ENCODE measurements at regions not wholly inside any gene's neighbourhood (a gene's known extent, or its start where the extent isn't known, plus 50 kb on each side); places are given as distances from the start of the nearest gene placed in this dataset.

- no peak overlapping the region for H3K27ac ChIP-seq
- no peaks in the 10 kb centered on the region for H3K36me3 ChIP-seq
- DNase-seq = no peak
- H3K9me3 ChIP-seq = no peaks in the 10 kb centered on the region
- WGBS, 2 donors = 89 to 97% methylated on average over 10 of the region's 10 CpGs
- H3K27me3 ChIP-seq = no peaks in the 10 kb centered on the region
- intact Hi-C loops (cut with DNase I) = no loop called here
- H3K4me3 ChIP-seq (replicated peaks in 1 of 3) = no peak overlapping the region
- H3K4me1 ChIP-seq = no peaks in the 10 kb centered on the region
- no peak for TF ChIP-seq POLR2A (IDR thresholded peaks at IDR 0.05)
- no peak for TF ChIP-seq CTCF (IDR thresholded peaks at IDR 0.05)
Observed at GRCh38 chr2:12105180-12105579, 358.7 kb downstream of the LPIN1 start.

DNA sequence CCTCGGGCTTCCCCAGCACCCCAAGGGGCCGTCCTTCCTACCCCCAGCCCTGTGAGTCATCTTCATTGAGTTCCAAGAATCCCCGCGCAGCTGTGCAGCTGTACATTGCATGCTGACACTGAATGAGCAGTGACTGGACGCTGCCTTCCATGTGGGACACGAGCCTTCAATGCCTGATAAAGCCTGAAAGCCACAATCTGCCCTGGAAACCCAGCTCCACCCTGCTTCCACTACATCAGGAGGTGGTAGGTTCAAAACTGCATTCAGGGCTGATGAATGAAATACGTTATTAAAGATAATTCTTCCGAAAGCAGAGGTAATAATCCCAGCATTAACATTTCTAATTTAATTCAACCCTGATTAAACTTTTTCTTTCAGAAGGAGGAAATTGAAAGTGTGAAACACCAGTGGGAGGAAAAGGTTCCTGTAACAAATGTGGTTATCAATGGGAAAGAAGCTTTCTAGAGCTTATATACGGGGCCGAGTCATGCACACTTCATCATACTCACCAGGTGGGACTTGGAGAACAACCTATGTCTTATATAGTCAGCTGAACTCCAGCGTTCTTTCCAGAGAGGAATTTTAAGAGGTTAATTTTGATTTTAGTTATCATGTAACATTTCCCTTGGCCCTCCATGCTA, 360.1 kb downstream of the LPIN1 start:
- intact Hi-C loops (cut with DNase I) = no loop called here
- Histone ChIP-seq H3K27me3 (no peaks in the 10 kb centered on the region), H3K36me3 (no peaks in the 10 kb centered on the region), H3K9me3 (no peaks in the 10 kb centered on the region), H3K27ac (no peak overlapping the region), H3K4me3 (replicated peaks in 1 of 3) (no peak overlapping the region), H3K4me1 (no peaks in the 10 kb centered on the region)
- no peak for DNase-seq
- 74 to 83% methylated on average over 11 of the region's 11 CpGs for WGBS, 2 donors
- TF ChIP-seq POLR2A (IDR thresholded peaks at IDR 0.05) (no peak), CTCF (IDR thresholded peaks at IDR 0.05) (no peak)

DNA sequence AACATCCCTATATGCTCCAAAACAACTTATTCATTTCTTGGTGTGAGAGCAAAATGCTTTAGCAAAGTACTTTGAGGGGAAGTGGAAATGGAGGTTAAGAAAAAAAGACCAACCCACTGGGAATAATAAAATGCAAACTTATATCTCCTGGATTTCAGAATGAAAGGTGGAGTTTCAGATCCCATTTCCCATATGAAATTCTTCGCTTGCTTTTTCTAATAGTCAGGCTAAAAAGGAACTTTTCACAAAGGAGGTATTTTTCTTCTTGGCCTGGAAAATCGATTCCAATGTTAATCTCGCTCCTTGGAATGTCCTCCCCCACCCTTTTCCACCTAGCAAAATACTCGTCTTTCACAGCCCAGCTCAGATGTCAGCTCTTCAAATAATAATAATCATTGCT, 360.9 kb downstream of the LPIN1 start:
- Histone ChIP-seq H3K27me3 (no peaks in the 10 kb centered on the region), H3K4me3 (replicated peaks in 1 of 3) (no peak overlapping the region), H3K36me3 (no peaks in the 10 kb centered on the region), H3K4me1 (no peaks in the 10 kb centered on the region), H3K27ac (no peak overlapping the region), H3K9me3 (no peaks in the 10 kb centered on the region)
- DNase-seq = no peak
- TF ChIP-seq CTCF (IDR thresholded peaks at IDR 0.05) = no peak
- no peak for TF ChIP-seq POLR2A (IDR thresholded peaks at IDR 0.05)
- WGBS, 2 donors = 60 to 89% methylated on average over 4 of the region's 4 CpGs
- intact Hi-C loops (cut with DNase I) = no loop called here

- Histone ChIP-seq H3K9me3 (no peaks in the 10 kb centered on the region), H3K4me3 (replicated peaks in 1 of 3) (no peak overlapping the region), H3K27ac (no peak overlapping the region), H3K27me3 (no peaks in the 10 kb centered on the region), H3K4me1 (no peaks in the 10 kb centered on the region), H3K36me3 (no peaks in the 10 kb centered on the region)
- TF ChIP-seq CTCF (IDR thresholded peaks at IDR 0.05) = no peak
- intact Hi-C loops (cut with DNase I) = no loop called here
- 65 to 73% methylated on average over 5 of the region's 5 CpGs for WGBS, 2 donors
- no peak for DNase-seq
Observed at GRCh38 chr2:12107939-12108338, 361.5 kb downstream of the LPIN1 start.

- Histone ChIP-seq H3K9me3 (no peaks in the 10 kb centered on the region), H3K27ac (no peak overlapping the region), H3K4me1 (no peaks in the 10 kb centered on the region), H3K27me3 (no peaks in the 10 kb centered on the region), H3K4me3 (replicated peaks in 1 of 3) (no peak overlapping the region), H3K36me3 (no peaks in the 10 kb centered on the region)
- TF ChIP-seq CTCF (IDR thresholded peaks at IDR 0.05) (no peak), POLR2A (IDR thresholded peaks at IDR 0.05) (no peak)
- no peak for DNase-seq
- intact Hi-C loops (cut with DNase I) = no loop called here
- 83 to 84% methylated on average over 4 of the region's 4 CpGs for WGBS, 2 donors
Observed at GRCh38 chr2:12109363-12110017, 363.1 kb downstream of the LPIN1 start.
